ENCODE measurements at regions not wholly inside any gene's neighbourhood (a gene's known extent, or its start where the extent isn't known, plus 50 kb on each side); places are given as distances from the start of the nearest gene placed in this dataset.

GRCh38 chr1:94619731-94620130 is 78.2 kb upstream of the F3 start:
- TF ChIP-seq CTCF (IDR thresholded peaks at IDR 0.05) (no peak), ZFX (IDR thresholded peaks at IDR 0.05; ENCODE audit: borderline replicate concordance) (no peak)
- H3K27ac ChIP-seq, result no peak overlapping the region

- TF ChIP-seq CTCF (IDR thresholded peaks at IDR 0.05) (no peak), ZFX (IDR thresholded peaks at IDR 0.05; ENCODE audit: borderline replicate concordance) (no peak)
- H3K27ac ChIP-seq, result no peak overlapping the region
These were observed 76.6 kb upstream of the F3 start for GRCh38 chr1:94617957-94618739.

GRCh38 chr1:94617134-94617805 is 75.7 kb upstream of the F3 start:
- no peak overlapping the region for H3K27ac ChIP-seq
- no peak for TF ChIP-seq CTCF (IDR thresholded peaks at IDR 0.05)
- TF ChIP-seq ZFX (IDR thresholded peaks at IDR 0.05; ENCODE audit: borderline replicate concordance), result no peak

GRCh38 chr1:94616506-94616905 is 74.9 kb upstream of the F3 start:
- no peak for TF ChIP-seq CTCF (IDR thresholded peaks at IDR 0.05)
- no peak for TF ChIP-seq ZFX (IDR thresholded peaks at IDR 0.05; ENCODE audit: borderline replicate concordance)
- no peak overlapping the region for H3K27ac ChIP-seq

GRCh38 chr1:94614996-94615395 is 73.4 kb upstream of the F3 start:
- no peak overlapping the region for H3K27ac ChIP-seq
- TF ChIP-seq CTCF (IDR thresholded peaks at IDR 0.05) (no peak), ZFX (IDR thresholded peaks at IDR 0.05; ENCODE audit: borderline replicate concordance) (no peak)

- TF ChIP-seq ZFX (IDR thresholded peaks at IDR 0.05; ENCODE audit: borderline replicate concordance), result no peak
- TF ChIP-seq CTCF (IDR thresholded peaks at IDR 0.05), result no peak
These were observed 72.7 kb upstream of the F3 start for GRCh38 chr1:94614168-94614815.

More at GRCh38 chr1:94614168-94614815, 72.7 kb upstream of the F3 start:
- H3K27ac ChIP-seq, result no peak overlapping the region

Measured in 22Rv1 (cell line).